Heart right ventricle (tissue), 16 donors: ENCODE measurements at regions not wholly inside any gene's neighbourhood (a gene's known extent, or its start where the extent isn't known, plus 50 kb on each side); places are given as distances from the start of the nearest gene placed in this dataset.
"Not testable (repeated sequence)": the region's sequence is repeated elsewhere in the genome, so short reads cannot be mapped to it uniquely, and the experiment has no call there.

ENCODE experiments used
- ATAC-seq, 8 donors: fragments of 200-7000 bp; cut with Tn5 transposase; one replicate each; pipeline ENCODE4 v1.9.1; 2020; ENCODE audit warnings: mild to moderate bottlenecking in 8 of 8, moderate library complexity in 8 of 8, moderate number of reproducible peaks in 1 of 8
- DNase-seq, 2 donors: peaks; one replicate each; pipeline ENCODE4 v3.0.0-alpha.2; 2020
- H3K27ac ChIP-seq, 10 donors: fragments of 200-600 bp; sonication (generic) in 2 of 10; one replicate each; pipeline versions ENCODE4 v1.5.0 to v1.8.0; 2020 to 2022; ENCODE audit warnings: mild to moderate bottlenecking in 3 of 10
- H3K27me3 ChIP-seq, 7 donors: fragments of 200-600 bp; one replicate each; pipeline ENCODE4 v1.8.0; 2021 to 2022; ENCODE audit warnings: mild to moderate bottlenecking in 2 of 7
- H3K36me3 ChIP-seq, 9 donors: fragments of 200-600 bp; sonication (generic) in 1 of 9; one replicate each; pipeline versions ENCODE4 v1.5.0 to v1.8.0; 2020 to 2022; ENCODE audit warnings: mild to moderate bottlenecking in 2 of 9
- H3K4me1 ChIP-seq, 9 donors: fragments of 200-600 bp; sonication (generic) in 1 of 9; one replicate each; pipeline versions ENCODE4 v1.5.0 to v1.8.0; 2020 to 2022; ENCODE audit warnings: mild to moderate bottlenecking in 4 of 9
- H3K4me3 ChIP-seq, 10 donors: fragments of 200-600 bp; sonication (generic) in 2 of 10; one replicate each; pipeline versions ENCODE4 v1.5.0 to v1.8.0; 2020 to 2022; ENCODE audit warnings: mild to moderate bottlenecking in 7 of 10, moderate library complexity in 2 of 10
- H3K9me3 ChIP-seq, 11 donors: fragments of 200-600 bp in 10 of 11; sonication (generic) in 2 of 11; one replicate each; pipeline versions ENCODE4 v1.5.0 to v1.8.0; 2013 to 2022; ENCODE audit warnings: mild to moderate bottlenecking in 2 of 11, control low read depth in 1 of 11, moderate library complexity in 1 of 11
- WGBS, 2 donors: extraction: QIAGEN DNeasy Blood & Tissue Kit; methylation state at CpG; one replicate each; pipeline ENCODE4 v1.1.7; 2013; ENCODE audit warnings: inconsistent platforms in 1 of 2; 5-methylcytosine and 5-hydroxymethylcytosine counted together
- intact Hi-C, 10 donors: fragments of 100-400 bp; cut with DNase I; formaldehyde crosslinking; loops; one replicate each; pipeline versions ENCODE4 v1.11.1 to v1.14.2; 2022
- TF ChIP-seq, protein P1 (sequence below), 9 donors: fragments of 200-600 bp; sonication (generic) in 2 of 9; IDR thresholded peaks; one replicate each; pipeline versions ENCODE4 v1.5.0 to v1.8.0; 2021 to 2022; ENCODE audit warnings: antibody characterized with exemption in 9 of 9, mild to moderate bottlenecking in 5 of 9, moderate library complexity in 1 of 9
- donor health status: Arrhythmogenic right ventricular cardiomyopathy.
- donor health status: ischemic (EF 13 %, LVEDD 7.1; RV severe dilation, severe dysfunction).
- donor health status: healthy with polysubstance abuse.
- donor health status: DM: no; HTN: yes; CAD: no.
- donor health status: DM: no; HTN: no; CAD: no.
- donor health status: ischemic (EF 25% LVEDD 6.9; RV normal size, moderate dysfunction).
- donor health status: ischemic (EF 25% LVEDD 5.7; RV mildly dilated, moderate dysfunction).
- donor health status: healthy.
- donor health status: DM: yes; HTN: yes; CAD: no.
- donor health status: Ischemic cardiomyopathy.
- donor health status: ischemic (EF 35%, LVEDD 5.7; RV mildly dilated, moderate dysfunction).
- donor health status: nonischemic (EF 11% LVEDD 7.7; RV severe dilation, severe dysfunction).
- donor health status: DM: yes; HTN: yes; CAD: no.
- donor health status: PGD.
- donor health status: ischemic (EF 29% LVEDD 5.4; RV normal size, mild dysfunction).
- donor health status: nonischemic (EF 23%, LVEDD 6.1; RV moderate dilation, normal function).

DNA sequence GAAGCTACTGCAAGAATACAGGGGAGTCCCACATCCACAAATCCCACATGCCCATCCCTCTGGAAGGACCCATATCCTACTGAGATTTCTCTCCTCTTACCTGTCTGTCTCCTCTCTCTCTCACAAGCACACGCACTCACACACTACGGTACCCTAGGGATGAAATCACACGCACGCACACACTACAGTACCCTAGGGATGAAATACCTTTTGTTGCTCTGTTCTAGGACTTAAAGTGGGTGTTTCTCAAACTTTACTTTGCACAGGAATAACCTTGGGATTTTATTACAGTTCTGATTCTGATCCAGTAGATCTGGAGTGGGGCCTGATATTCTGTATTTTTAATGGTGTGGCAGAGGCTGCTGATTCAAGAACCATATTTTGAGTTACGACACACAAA, 622.2 kb upstream of the ZNF385D start:
- peak overlapping the region in 2 of 10 donors; percentile 36 to 47 for H3K4me3 ChIP-seq
- WGBS, 2 donors = 80 to 82% methylated on average over 5 of the region's 5 CpGs
- TF ChIP-seq, protein P1, sequence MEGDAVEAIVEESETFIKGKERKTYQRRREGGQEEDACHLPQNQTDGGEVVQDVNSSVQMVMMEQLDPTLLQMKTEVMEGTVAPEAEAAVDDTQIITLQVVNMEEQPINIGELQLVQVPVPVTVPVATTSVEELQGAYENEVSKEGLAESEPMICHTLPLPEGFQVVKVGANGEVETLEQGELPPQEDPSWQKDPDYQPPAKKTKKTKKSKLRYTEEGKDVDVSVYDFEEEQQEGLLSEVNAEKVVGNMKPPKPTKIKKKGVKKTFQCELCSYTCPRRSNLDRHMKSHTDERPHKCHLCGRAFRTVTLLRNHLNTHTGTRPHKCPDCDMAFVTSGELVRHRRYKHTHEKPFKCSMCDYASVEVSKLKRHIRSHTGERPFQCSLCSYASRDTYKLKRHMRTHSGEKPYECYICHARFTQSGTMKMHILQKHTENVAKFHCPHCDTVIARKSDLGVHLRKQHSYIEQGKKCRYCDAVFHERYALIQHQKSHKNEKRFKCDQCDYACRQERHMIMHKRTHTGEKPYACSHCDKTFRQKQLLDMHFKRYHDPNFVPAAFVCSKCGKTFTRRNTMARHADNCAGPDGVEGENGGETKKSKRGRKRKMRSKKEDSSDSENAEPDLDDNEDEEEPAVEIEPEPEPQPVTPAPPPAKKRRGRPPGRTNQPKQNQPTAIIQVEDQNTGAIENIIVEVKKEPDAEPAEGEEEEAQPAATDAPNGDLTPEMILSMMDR (IDR thresholded peaks at IDR 0.05) = no peak
- peaks cover 0 to 52% (median 35%) of the 10 kb centered on the region in 7 donors for H3K27me3 ChIP-seq
- no peaks in the 10 kb centered on the region for H3K9me3 ChIP-seq
- no peak for ATAC-seq
- intact Hi-C loops = no loop called here
- H3K36me3 ChIP-seq = no peaks in the 10 kb centered on the region
- no peak for DNase-seq
- peaks cover 0 to 11% (median 0%) of the 10 kb centered on the region in 9 donors for H3K4me1 ChIP-seq
- H3K27ac ChIP-seq = no peak overlapping the region

DNA sequence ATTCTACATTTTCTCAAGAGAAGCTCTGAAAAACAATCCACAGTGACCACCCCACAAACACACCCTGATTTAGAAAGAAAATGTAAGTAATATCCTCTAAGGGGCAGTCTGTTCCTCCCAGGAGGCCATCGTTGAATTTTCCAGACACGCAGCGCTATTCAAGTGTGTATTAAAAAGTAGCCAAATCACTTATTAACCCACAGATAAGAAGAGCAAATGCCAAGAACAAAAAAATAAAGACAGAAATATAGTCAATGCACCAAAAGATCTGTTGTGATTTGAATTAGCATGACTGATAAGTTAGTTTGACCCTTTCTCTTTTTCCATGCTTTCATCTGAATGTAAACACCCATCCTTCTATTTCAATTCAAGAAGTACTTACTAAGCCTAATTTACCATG, 622.8 kb upstream of the ZNF385D start:
- Histone ChIP-seq H3K4me1 (peaks cover 0 to 11% (median 0%) of the 10 kb centered on the region in 9 donors), H3K36me3 (no peaks in the 10 kb centered on the region), H3K27ac (no peak overlapping the region), H3K27me3 (peaks cover 0 to 47% (median 35%) of the 10 kb centered on the region in 7 donors), H3K4me3 (no peak overlapping the region), H3K9me3 (no peaks in the 10 kb centered on the region)
- TF ChIP-seq, protein P1 (IDR thresholded peaks at IDR 0.05) = no peak
- ATAC-seq = no peak
- DNase-seq = no peak
- WGBS, 2 donors = 80 to 93% methylated on average over 3 of the region's 3 CpGs
- intact Hi-C loops = no loop called here

DNA sequence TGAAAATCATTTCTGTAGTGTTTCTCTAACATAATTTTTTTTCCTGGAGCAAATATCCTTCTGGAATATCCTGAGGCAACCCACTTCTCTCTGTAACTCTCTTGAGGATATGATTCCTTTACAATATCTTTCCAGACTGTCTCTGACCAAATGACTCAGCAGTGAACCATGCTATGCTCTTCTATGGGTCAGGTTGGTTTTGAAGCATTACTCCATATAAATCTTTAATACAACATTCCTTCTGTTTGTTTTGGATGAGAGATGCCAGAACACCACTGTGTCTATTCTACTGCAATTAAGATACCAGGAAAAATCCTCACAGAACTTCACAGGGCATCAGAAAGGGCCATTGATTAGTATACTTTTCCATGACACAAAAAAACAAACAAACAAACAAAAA, 626.4 kb upstream of the ZNF385D start:
- Histone ChIP-seq H3K4me1 (peaks cover 0 to 5% (median 0%) of the 10 kb centered on the region in 9 donors), H3K27me3 (peaks cover 0 to 22% (median 15%) of the 10 kb centered on the region in 7 donors), H3K9me3 (no peaks in the 10 kb centered on the region), H3K4me3 (no peak overlapping the region), H3K27ac (no peak overlapping the region), H3K36me3 (no peaks in the 10 kb centered on the region)
- intact Hi-C loops = no loop called here
- TF ChIP-seq, protein P1 (IDR thresholded peaks at IDR 0.05) = no peak
- no peak for DNase-seq
- ATAC-seq = no peak

DNA sequence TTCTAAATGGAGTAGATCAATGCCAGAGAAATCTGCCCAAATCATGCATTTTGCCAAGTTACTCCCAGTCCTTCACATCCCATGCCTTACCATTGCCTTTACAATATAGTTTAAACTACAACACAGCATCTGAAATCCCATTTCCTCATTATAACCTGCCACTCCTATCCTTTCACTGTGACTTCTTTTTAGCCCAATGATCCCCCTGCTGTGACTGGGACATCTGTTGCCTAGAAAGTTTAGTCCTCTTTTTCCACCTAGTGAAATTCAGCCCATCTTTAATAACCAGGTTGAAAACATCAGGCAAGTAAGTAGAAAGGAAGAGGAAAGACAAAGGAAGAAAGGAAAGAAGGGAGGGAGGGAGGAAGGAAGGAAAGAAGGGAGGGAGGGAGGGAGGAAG, 627.9 kb upstream of the ZNF385D start:
- Histone ChIP-seq H3K36me3 (no peaks in the 10 kb centered on the region), H3K27me3 (peaks cover 0 to 8% (median 1%) of the 10 kb centered on the region in 7 donors), H3K4me1 (no peaks in the 10 kb centered on the region), H3K9me3 (no peaks in the 10 kb centered on the region), H3K4me3 (no peak overlapping the region), H3K27ac (no peak overlapping the region)
- intact Hi-C loops = no loop called here
- DNase-seq (no peak), ATAC-seq (no peak)
- TF ChIP-seq, protein P1 (IDR thresholded peaks at IDR 0.05) = no peak

DNA sequence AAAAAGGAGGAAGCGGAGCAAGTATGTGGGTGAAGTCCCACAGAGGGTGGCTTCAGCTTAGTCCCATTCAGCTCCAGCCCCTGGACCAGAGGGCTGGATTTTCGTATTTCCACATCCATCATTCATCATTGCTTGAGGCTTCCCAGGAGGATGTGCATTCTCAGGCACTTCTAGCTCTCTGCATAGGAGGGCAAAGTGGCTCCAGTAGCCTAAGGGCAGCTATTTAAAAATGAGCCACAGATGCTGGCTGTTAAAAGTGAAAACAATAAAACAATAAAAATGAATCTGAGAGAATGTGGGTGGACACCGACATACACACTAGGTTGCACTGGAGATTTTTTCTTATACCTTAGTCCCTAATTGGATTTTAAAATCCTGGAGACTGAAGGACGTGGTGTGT, 629.2 kb upstream of the ZNF385D start:
- Histone ChIP-seq H3K36me3 (no peaks in the 10 kb centered on the region), H3K27ac (no peak overlapping the region), H3K4me1 (no peaks in the 10 kb centered on the region), H3K27me3 (no peaks in the 10 kb centered on the region), H3K9me3 (no peaks in the 10 kb centered on the region), H3K4me3 (no peak overlapping the region)
- intact Hi-C loops = no loop called here
- TF ChIP-seq, protein P1 (IDR thresholded peaks at IDR 0.05) = no peak
- no peak for ATAC-seq
- DNase-seq = no peak
- WGBS, 2 donors = 68 to 69% methylated on average over 4 of the region's 4 CpGs

DNA sequence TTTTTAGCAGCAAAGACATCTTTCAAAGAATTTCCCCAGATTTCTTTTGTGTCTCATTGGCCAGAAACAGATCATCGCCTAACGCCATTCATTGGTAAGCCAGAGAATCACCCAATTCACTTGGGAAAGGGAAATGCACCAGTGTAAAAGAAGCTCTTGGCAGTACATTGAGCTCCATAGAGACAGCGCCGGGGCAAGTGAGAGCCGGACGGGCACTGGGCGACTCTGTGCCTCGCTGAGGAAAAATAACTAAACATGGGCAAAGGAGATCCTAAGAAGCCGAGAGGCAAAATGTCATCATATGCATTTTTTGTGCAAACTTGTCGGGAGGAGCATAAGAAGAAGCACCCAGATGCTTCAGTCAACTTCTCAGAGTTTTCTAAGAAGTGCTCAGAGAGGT, 630.6 kb upstream of the ZNF385D start:
- ATAC-seq, H3K4me1 ChIP-seq, H3K9me3 ChIP-seq, H3K4me3 ChIP-seq, H3K27me3 ChIP-seq, intact Hi-C loops, H3K27ac ChIP-seq, H3K36me3 ChIP-seq: not testable (repeated sequence)
- peak in 1 of 2 donors; percentile 17 for DNase-seq
- 64 to 78% methylated on average over 10 of the region's 10 CpGs for WGBS, 2 donors
